ENCODE measurements at regions not wholly inside any gene's neighbourhood (a gene's known extent, or its start where the extent isn't known, plus 50 kb on each side); places are given as distances from the start of the nearest gene placed in this dataset.
"Not testable (repeated sequence)": the region's sequence is repeated elsewhere in the genome, so short reads cannot be mapped to it uniquely, and the experiment has no call there.

DNA sequence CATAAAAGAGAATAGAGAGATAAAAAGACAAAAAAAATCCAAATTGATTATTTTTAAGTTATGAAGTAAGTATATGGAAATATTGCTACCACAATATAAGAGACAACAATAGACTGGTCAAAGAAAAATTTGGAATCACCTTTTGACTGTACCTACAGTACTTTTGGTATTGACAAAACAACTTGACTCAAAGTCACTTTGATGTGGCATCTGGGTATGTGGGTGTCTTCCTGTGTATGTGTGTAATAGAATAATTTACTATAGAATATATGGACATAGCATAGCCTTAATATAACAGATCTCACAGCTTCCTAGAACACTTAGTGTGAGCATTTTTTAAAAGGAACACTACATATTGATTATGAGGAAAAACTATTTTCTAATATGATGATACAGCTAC lies 1016.2 kb upstream of the PCDH20 start:
- H3K79me2 ChIP-seq (ENCODE audit: control insufficient read depth, insufficient read depth, low read length, unreplicated experiment) = no peaks in the 10 kb centered on the region
- no peak overlapping the region for H2AFZ ChIP-seq (ENCODE audit: low read length, unreplicated experiment)
- H3K27me3 ChIP-seq (ENCODE audit: insufficient read depth, low read length) = no peaks in the 10 kb centered on the region
- H3K36me3 ChIP-seq (ENCODE audit: insufficient read depth, low read length) = no peaks in the 10 kb centered on the region
- H3K4me1 ChIP-seq (ENCODE audit: control insufficient read depth, insufficient read depth, low read length, unreplicated experiment) = no peaks in the 10 kb centered on the region
- no peak overlapping the region for H3K4me3 ChIP-seq (ENCODE audit: low read depth, low read length)
- H3K27ac ChIP-seq (ENCODE audit: low read depth, low read length) = no peak overlapping the region

GRCh38 chr13:62418872-62419271 lies 1003.2 kb upstream of the PCDH20 start:
- no peak overlapping the region for H3K27ac ChIP-seq (ENCODE audit: low read depth, low read length)
- H3K79me2 ChIP-seq (ENCODE audit: control insufficient read depth, insufficient read depth, low read length, unreplicated experiment) = no peaks in the 10 kb centered on the region
- H2AFZ ChIP-seq (ENCODE audit: low read length, unreplicated experiment) = no peak overlapping the region
- H3K27me3 ChIP-seq (ENCODE audit: insufficient read depth, low read length) = no peaks in the 10 kb centered on the region
- H3K36me3 ChIP-seq (ENCODE audit: insufficient read depth, low read length) = no peaks in the 10 kb centered on the region
- H3K4me1 ChIP-seq (ENCODE audit: control insufficient read depth, insufficient read depth, low read length, unreplicated experiment) = peaks cover 6% of the 10 kb centered on the region
- H3K4me3 ChIP-seq (ENCODE audit: low read depth, low read length) = no peak overlapping the region

DNA sequence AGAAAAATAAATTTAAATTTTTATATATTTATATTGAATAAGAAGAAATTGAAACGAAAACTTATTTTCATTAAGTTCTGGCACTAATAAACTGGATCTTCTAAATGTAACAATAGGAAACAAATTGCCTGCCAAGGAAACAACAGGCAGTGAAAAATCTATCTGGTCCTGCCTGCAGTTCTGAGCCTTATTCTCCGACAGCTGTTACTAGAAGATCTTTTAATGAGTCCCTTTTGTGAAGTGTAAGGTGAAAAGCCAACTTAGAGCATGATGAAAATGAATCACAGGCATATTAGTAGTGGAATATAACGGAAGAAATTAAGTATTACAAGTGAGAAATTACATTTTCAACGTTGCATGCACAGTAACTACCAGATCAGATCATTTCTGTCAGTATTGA lies 1002.7 kb upstream of the PCDH20 start:
- H3K4me3 ChIP-seq (ENCODE audit: low read depth, low read length) = no peak overlapping the region

DNA sequence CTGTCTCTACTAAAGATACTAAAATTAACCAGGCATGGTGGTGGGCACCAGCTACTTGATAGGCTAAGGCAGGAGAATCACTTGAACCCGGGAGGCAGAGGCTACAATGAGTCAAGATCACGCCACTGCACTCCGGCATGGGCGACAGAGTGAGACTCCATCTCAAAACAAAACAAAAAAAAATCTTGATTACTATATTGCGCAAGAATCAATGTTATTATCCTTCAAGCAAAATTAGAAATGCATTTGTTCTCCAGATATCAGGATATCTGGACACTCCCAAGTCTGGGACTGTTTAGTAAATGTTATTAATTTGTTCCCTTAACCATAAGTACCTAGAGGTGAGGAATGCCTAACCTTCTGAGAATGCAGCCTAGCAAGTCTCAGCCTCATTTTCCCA lies 992.2 kb upstream of the PCDH20 start:
- no peak overlapping the region for H3K27ac ChIP-seq (ENCODE audit: low read depth, low read length)
- H3K4me1 ChIP-seq (ENCODE audit: control insufficient read depth, insufficient read depth, low read length, unreplicated experiment) = no peaks in the 10 kb centered on the region
- H2AFZ ChIP-seq (ENCODE audit: low read length, unreplicated experiment) = no peak overlapping the region
- no peaks in the 10 kb centered on the region for H3K79me2 ChIP-seq (ENCODE audit: control insufficient read depth, insufficient read depth, low read length, unreplicated experiment)
- no peak overlapping the region for H3K4me3 ChIP-seq (ENCODE audit: low read depth, low read length)
- H3K36me3 ChIP-seq (ENCODE audit: insufficient read depth, low read length) = no peaks in the 10 kb centered on the region
- no peaks in the 10 kb centered on the region for H3K27me3 ChIP-seq (ENCODE audit: insufficient read depth, low read length)

More for the DNA sequence above, 1002.7 kb upstream of the PCDH20 start:
- Histone ChIP-seq H3K79me2 (ENCODE audit: control insufficient read depth, insufficient read depth, low read length, unreplicated experiment) (no peaks in the 10 kb centered on the region), H3K4me1 (ENCODE audit: control insufficient read depth, insufficient read depth, low read length, unreplicated experiment) (peaks cover 6% of the 10 kb centered on the region), H3K27ac (ENCODE audit: low read depth, low read length) (no peak overlapping the region), H3K27me3 (ENCODE audit: insufficient read depth, low read length) (no peaks in the 10 kb centered on the region), H2AFZ (ENCODE audit: low read length, unreplicated experiment) (no peak overlapping the region), H3K36me3 (ENCODE audit: insufficient read depth, low read length) (no peaks in the 10 kb centered on the region)

- peaks cover 7% of the 10 kb centered on the region for H3K4me1 ChIP-seq (ENCODE audit: control insufficient read depth, insufficient read depth, low read length, unreplicated experiment)
- H3K79me2 ChIP-seq (ENCODE audit: control insufficient read depth, insufficient read depth, low read length, unreplicated experiment) = no peaks in the 10 kb centered on the region
- no peaks in the 10 kb centered on the region for H3K36me3 ChIP-seq (ENCODE audit: insufficient read depth, low read length)
- H3K27me3 ChIP-seq (ENCODE audit: insufficient read depth, low read length) = no peaks in the 10 kb centered on the region
- H3K4me3 ChIP-seq (ENCODE audit: low read depth, low read length) = no peak overlapping the region
- no peak overlapping the region for H3K27ac ChIP-seq (ENCODE audit: low read depth, low read length)
- no peak overlapping the region for H2AFZ ChIP-seq (ENCODE audit: low read length, unreplicated experiment)
Observed at GRCh38 chr13:62388515-62388914, 972.9 kb upstream of the PCDH20 start.

- Histone ChIP-seq H3K4me1 (ENCODE audit: control insufficient read depth, insufficient read depth, low read length, unreplicated experiment) (peaks cover 7% of the 10 kb centered on the region), H3K27me3 (ENCODE audit: insufficient read depth, low read length) (no peaks in the 10 kb centered on the region), H3K27ac (ENCODE audit: low read depth, low read length) (no peak overlapping the region), H2AFZ (ENCODE audit: low read length, unreplicated experiment) (no peak overlapping the region), H3K4me3 (ENCODE audit: low read depth, low read length) (peak overlapping the region; percentile 44; the same call in 1 of the 2 replicates), H3K79me2 (ENCODE audit: control insufficient read depth, insufficient read depth, low read length, unreplicated experiment) (no peaks in the 10 kb centered on the region), H3K36me3 (ENCODE audit: insufficient read depth, low read length) (no peaks in the 10 kb centered on the region)
Observed at GRCh38 chr13:62387647-62388046, 972.0 kb upstream of the PCDH20 start.

GRCh38 chr13:62379241-62379640 lies 963.6 kb upstream of the PCDH20 start:
- H3K27me3 ChIP-seq (ENCODE audit: insufficient read depth, low read length); H3K36me3 ChIP-seq (ENCODE audit: insufficient read depth, low read length); H3K4me3 ChIP-seq (ENCODE audit: low read depth, low read length): not testable (repeated sequence)

GRCh38 chr13:62377838-62378237 lies 962.2 kb upstream of the PCDH20 start:
- H3K79me2 ChIP-seq (ENCODE audit: control insufficient read depth, insufficient read depth, low read length, unreplicated experiment) = no peaks in the 10 kb centered on the region
- H2AFZ ChIP-seq (ENCODE audit: low read length, unreplicated experiment) = no peak overlapping the region
- H3K4me3 ChIP-seq (ENCODE audit: low read depth, low read length) = no peak overlapping the region
- no peaks in the 10 kb centered on the region for H3K27me3 ChIP-seq (ENCODE audit: insufficient read depth, low read length)
- H3K4me1 ChIP-seq (ENCODE audit: control insufficient read depth, insufficient read depth, low read length, unreplicated experiment) = no peaks in the 10 kb centered on the region
- no peak overlapping the region for H3K27ac ChIP-seq (ENCODE audit: low read depth, low read length)
- no peaks in the 10 kb centered on the region for H3K36me3 ChIP-seq (ENCODE audit: insufficient read depth, low read length)

More at GRCh38 chr13:62379241-62379640, 963.6 kb upstream of the PCDH20 start:
- H3K27ac ChIP-seq (ENCODE audit: low read depth, low read length); H3K79me2 ChIP-seq (ENCODE audit: control insufficient read depth, insufficient read depth, low read length, unreplicated experiment); H2AFZ ChIP-seq (ENCODE audit: low read length, unreplicated experiment); H3K4me1 ChIP-seq (ENCODE audit: control insufficient read depth, insufficient read depth, low read length, unreplicated experiment): not testable (repeated sequence)

DNA sequence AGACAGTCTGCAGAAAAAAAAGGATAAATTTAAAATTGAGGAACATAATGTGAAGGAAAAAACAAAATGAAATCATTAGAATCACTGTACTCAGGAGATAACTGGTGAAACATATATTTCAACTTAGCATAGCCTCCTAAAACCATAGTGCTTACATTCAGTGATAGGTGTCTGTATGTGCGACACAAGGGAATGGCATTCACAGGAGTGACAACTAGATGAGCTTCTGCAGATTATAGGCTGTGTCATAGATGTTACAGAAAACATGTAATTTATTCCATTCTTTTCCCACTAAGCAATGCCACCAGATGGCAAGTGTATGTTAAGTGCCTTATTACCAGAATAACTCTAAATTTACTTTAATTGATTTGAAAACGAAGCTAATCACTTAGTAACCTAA lies 960.0 kb upstream of the PCDH20 start:
- Histone ChIP-seq H2AFZ (ENCODE audit: low read length, unreplicated experiment) (no peak overlapping the region), H3K4me1 (ENCODE audit: control insufficient read depth, insufficient read depth, low read length, unreplicated experiment) (no peaks in the 10 kb centered on the region), H3K27ac (ENCODE audit: low read depth, low read length) (no peak overlapping the region), H3K27me3 (ENCODE audit: insufficient read depth, low read length) (no peaks in the 10 kb centered on the region), H3K79me2 (ENCODE audit: control insufficient read depth, insufficient read depth, low read length, unreplicated experiment) (no peaks in the 10 kb centered on the region), H3K36me3 (ENCODE audit: insufficient read depth, low read length) (no peaks in the 10 kb centered on the region), H3K4me3 (ENCODE audit: low read depth, low read length) (no peak overlapping the region)

- Histone ChIP-seq H3K36me3 (ENCODE audit: insufficient read depth, low read length) (no peaks in the 10 kb centered on the region), H2AFZ (ENCODE audit: low read length, unreplicated experiment) (no peak overlapping the region), H3K27me3 (ENCODE audit: insufficient read depth, low read length) (no peaks in the 10 kb centered on the region), H3K4me1 (ENCODE audit: control insufficient read depth, insufficient read depth, low read length, unreplicated experiment) (no peaks in the 10 kb centered on the region), H3K27ac (ENCODE audit: low read depth, low read length) (no peak overlapping the region), H3K79me2 (ENCODE audit: control insufficient read depth, insufficient read depth, low read length, unreplicated experiment) (no peaks in the 10 kb centered on the region), H3K4me3 (ENCODE audit: low read depth, low read length) (no peak overlapping the region)
Observed at GRCh38 chr13:62371737-62372136, 956.1 kb upstream of the PCDH20 start.

- not testable (repeated sequence) for H3K79me2 ChIP-seq (ENCODE audit: control insufficient read depth, insufficient read depth, low read length, unreplicated experiment); H3K4me1 ChIP-seq (ENCODE audit: control insufficient read depth, insufficient read depth, low read length, unreplicated experiment); H2AFZ ChIP-seq (ENCODE audit: low read length, unreplicated experiment); H3K36me3 ChIP-seq (ENCODE audit: insufficient read depth, low read length); H3K27me3 ChIP-seq (ENCODE audit: insufficient read depth, low read length); H3K27ac ChIP-seq (ENCODE audit: low read depth, low read length); H3K4me3 ChIP-seq (ENCODE audit: low read depth, low read length)
Observed at GRCh38 chr13:62367971-62368370, 952.3 kb upstream of the PCDH20 start.

All from ACC112 (cell line).